ENCODE measurements at regions not wholly inside any gene's neighbourhood (a gene's known extent, or its start where the extent isn't known, plus 50 kb on each side); places are given as distances from the start of the nearest gene placed in this dataset.

DNA sequence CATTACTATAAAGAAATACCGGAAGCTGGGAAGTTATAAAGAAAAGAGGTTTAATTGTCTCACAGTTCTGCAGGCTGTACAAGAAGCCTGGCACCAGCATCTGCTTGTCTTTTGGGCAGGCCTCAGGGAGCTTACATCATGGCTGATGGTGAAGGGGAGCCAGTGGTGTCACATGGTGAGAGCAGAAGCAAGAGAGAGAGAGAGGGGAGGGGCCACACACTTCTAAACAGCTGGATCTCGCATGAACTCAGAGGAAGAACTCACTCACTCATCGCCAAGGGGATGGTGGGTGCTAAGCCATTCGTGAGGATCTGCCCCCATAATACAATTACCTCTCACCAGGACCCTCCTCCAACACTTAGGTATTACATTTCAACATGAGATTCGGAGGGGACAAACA is 51.8 kb upstream of the ANKRD34C start:
- DNase-seq (ENCODE audit: low spot score) = no peak

DNA sequence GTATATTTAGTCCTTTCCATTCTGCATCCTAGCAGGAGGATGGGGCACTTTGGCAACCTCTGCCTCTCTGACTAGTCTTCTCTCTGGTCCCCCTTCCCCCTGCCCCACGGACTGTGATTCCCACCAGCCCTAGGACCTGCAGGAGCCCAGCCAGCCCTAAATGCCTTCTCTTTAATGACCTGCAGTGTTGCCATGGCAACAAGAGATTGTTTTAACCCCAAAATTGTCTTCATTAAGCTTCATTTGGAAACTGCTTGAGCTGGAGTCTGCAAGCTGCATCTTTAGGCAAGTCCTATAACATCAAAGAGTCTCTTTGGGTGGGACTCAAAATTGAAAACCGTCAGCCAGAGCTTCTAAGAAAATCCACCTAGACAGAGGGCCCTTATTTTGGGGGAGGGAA is 59.7 kb upstream of the ANKRD34C start:
- DNase-seq (ENCODE audit: low spot score) = no peak

DNA sequence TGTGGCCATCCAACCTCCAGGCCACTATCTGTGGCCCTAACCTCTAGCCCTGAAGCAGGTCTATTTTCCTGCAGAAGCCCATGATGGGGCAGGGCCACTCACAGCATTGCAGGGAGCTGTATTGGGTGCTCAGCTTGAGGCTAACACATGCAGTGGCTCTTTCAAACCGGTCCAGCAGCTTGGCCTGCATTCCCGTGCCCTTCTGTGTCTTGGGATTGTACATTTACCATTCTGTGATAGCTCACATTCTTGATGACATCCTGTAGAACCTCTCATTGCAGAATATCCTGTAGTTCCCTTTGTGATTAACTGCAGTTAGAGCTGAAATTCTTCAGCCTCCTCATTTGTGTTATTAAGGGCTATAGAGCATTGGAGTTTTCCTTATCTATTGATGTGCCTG is 60.8 kb upstream of the ANKRD34C start:
- no peak for DNase-seq (ENCODE audit: low spot score)

DNA sequence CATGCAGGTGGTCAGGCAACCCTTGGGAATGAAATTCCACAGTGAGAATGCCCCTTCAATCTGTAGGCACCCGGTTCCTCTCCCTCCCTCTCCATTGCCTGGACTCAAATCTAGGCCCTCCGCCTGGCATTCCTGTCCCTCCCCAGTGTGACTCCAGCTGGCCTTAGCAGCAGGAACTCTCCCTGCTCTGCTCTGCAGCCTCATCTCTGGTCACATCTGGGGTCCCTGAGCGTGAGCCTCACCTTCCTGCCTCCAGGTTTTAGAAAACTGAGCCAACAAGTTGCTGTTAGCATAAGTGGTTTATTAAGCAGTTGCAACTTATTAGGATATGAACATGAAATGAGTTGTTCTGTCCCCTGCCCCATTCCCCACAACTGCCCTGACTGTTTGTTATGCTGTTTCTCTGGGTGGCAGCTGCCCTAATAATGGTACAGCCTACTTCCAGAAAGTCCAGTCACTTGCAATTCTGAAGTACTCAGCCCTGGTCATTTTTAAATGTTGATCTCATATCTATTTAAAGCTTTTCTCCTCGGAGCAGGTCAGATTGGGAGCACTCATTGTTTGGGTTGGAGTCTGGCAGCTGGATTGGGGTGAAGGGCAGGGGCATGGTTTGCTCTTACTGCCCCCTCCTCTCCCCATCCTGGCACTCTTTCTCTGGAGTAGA is 63.0 kb upstream of the ANKRD34C start:
- DNase-seq (ENCODE audit: low spot score) = no peak

DNA sequence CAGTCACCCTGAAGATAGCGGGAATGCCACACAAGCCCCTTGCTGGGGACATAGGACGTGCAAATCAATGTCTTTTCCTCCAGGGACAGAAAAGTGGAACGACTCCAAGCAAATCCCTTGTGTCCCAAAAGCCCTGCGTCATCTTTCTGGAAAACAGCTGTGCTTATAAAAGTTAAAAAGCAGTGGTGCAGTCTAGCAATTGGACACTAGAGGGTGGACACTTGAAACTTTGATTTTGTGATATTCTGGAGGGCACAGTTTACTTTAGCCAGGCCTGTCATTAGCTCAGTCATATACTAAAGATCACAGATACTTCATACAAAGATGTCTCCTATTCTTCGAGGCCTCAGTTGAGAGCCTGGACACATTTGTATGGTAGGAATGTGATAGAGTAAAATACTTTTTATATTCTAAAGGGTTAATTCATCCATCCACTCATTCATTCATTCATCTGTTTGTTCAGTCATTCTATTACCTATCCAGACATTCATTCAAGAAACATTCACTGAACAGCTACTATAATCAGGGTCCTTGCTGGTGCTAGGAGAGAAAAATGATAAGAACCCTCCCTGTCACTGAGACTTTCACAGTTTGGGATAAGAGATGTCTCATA is 63.8 kb upstream of the ANKRD34C start:
- no peak for DNase-seq (ENCODE audit: low spot score)

DNA sequence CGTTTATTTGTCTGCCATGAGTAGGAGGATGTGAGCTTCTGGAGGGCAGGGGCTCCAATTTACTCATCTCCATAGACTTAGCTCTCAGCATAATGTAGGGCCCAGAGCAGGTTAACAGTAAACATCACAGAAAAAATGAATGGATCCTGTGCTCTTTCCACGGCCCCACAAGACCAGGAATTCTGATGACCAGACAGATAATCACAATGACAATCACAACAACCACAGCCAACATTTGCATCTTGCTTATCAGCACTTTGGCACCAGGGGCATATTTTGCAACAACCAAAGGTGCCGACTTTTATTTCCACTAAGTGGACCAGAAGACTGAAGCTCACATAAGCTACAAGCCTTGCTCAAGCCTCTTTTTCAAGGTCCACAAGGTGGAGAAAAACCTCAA is 68.9 kb upstream of the ANKRD34C start:
- DNase-seq (ENCODE audit: low spot score) = no peak

DNA sequence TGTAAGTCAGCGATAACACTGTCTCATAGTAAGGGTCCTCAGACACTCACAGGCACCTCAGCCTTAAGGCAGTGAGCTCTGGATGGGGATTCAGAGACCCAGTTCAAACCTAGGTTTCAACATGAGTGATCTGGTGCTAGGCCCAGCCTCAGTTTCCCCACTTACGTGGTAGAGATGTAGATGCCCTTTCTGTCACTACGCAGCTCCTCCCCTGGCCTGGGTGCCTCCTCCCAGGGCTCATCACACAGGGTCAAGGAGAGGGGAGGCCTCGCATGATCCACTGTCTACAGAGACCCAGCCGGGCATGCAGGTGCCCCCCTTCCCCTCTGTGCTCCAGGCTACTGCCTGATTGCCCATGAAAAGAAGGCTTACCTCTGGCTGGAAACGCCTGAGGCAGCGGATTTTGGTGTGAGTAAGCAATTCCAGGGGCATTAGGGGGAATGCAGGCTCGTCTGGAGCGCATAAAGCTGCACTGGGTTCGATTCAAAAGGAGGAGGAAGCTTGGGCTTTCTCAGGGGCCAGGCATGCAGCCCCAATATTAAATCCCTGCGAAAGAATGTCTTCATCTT is 69.8 kb upstream of the ANKRD34C start:
- DNase-seq (ENCODE audit: low spot score) = no peak

DNA sequence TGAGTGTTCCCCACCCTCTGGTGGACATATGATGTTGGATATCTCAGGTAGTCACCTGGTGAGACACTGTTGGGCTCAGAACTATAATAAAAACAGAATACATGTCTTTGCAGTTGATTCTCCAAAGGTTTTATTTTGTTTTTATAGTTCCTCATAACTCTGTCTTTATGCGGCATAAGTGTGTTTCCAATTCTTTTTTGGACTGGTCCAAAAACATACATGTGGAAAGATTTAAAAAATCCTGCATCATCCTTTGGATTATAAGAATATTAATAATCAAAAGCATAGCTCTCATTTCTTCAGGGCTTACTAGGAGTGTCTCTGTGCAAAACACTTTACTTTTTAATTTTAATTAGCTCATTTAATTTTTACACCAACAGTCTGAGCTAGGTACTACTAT is 71.0 kb upstream of the ANKRD34C start:
- no peak for DNase-seq (ENCODE audit: low spot score)

DNA sequence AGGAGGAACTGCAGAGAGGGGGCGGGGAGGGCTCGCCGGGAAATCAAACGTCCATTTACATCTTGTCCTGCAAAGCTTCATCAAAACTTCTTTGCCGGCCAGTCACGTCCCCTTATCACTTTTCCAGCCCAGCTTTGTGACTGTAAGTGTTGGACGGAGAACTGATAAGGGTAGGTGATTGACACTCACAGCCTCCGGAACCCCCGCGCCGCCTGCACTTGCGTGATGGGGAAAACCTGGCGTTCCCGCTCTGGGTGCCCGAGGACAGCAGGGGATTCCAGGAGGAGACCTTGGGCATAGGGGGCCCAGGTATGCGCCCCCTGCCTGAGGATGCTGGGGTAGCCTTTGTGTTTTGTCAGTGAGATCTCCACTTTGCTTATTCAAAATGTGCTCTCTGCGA is 72.8 kb upstream of the ANKRD34C start:
- DNase-seq (ENCODE audit: low spot score) = no peak

DNA sequence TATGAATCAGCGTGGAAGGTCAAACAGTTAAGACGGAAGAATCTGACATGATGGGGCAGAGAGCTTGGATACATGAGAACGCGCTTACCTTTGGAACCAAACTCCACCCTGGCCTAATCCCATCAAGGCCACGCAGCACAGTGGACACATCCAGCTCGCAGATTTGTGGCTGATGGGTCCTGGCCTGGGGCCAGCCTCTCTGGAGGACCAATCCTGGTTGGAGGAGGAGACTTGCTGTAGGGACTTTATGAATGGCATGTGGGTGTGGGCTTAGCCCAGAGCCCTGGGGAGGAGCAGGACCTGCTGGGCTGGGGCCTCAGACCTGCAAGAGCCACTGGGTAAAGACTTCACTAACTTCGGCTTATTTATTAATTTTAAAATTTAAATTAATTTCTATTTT is 73.4 kb upstream of the ANKRD34C start:
- DNase-seq (ENCODE audit: low spot score) = no peak

DNA sequence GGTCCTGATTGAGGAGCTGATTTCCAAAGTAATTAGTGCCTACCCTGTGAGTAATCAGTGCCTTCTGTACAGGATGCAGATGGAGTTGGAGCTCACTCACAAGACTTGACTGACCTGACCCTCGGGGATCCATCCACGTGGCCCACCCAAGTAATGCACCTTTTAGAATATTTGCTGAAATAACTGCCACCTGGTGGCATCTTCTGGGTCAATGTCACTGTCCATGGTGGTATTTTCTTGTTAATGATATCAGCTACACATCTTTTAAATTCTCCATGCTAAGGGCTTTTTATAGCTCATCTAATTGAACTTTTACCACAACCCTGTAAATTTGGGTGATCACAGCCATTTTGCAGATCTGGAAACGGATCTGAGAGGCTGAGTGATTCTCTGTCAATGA is 74.3 kb upstream of the ANKRD34C start:
- DNase-seq (ENCODE audit: low spot score) = no peak

DNA sequence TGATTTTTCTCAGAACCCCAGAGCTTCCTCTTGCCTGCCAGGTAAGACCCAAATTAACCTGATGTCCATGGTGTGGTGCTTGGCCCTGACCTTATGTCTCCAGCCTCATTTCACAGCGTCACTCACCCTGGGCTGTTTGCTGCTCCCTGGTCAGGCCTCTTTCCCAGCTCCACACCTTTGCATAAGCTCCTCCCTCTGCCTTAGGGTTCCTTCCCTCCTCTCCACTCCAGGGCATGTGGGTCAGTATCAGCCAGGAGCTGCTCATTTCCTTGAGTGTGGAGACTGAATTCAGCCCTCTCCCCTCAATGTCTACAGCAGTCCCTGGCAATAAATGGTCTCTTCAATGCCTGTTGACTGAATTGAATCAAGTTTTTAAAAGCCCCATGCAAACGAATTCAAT is 75.6 kb upstream of the ANKRD34C start:
- no peak for DNase-seq (ENCODE audit: low spot score)

DNA sequence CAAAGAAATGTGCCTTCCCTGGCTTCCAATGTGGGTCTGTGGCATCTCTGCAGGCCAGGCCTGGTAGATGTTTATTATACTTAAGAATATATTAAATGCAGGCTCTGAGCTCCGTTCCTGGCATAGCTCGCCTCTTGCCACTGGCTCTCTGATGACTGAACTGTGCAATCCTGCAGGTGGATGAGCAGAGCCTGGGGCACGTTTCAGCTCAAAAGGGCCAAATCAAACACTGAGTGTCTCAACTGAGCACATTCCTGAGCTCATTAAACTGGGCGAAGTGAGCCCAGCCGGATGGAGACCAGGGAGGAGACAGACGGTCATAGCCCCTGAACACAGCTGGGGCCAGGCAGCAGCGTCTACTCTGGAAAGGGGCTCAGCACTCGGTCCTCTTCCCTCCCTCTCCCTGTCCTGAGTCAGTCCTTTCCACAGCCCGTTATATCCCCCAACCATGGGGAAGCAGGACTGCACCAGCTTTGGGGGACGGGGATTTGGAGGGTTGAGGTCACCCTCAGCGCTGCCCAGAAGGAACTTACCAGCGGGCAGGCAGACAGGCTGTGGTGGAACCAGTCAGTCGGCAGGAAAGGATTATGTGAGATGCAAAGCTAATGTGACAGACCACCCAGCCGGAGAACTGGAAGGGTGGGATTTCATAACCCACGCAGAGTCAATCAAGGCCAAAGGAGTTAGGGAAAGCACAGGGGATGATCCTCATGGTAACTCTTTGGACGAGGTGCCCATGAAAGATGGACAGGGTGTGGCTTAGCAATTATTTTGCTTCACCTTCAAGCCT is 77.4 kb upstream of the ANKRD34C start:
- DNase-seq (ENCODE audit: low spot score) = no peak

DNA sequence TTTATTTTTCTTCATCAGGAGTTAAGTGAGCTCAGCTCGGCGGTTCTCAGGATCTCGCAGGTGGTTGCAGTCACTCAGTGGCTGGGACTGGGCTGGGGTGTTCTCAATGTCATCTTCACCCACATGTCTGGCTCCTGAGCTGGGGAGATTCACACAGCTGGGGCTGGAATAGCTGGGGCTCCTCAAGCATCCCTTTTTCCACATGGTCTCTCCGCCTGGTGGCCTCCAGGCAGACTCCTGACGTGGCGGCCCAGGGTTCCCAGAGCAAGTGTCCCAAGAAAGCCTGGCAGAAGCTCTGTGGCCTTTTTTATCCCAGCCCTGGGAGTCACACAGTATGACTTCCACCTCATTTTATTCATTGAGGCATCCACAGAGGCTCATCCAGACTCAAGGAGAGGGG is 84.1 kb upstream of the ANKRD34C start:
- no peak for DNase-seq (ENCODE audit: low spot score)

DNA sequence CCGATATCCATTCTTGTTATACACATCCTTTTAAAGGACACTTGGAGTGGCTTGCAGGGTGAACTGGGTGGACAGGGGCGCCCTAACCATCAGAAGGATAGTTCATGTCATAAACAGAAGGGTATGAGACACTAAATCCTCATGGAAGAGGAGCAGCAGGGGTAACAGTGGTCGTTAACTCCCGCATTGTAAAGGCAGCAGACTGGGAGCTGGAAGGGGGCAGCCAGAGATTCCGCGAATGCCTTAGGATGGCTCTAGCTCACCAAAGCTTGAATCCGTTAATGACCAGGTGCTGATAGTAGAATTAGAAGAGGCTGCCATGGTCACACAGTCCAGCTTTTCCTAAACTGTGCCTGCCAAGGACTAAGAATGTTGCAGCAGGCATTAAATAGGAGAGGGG is 85.2 kb upstream of the ANKRD34C start:
- no peak for DNase-seq (ENCODE audit: low spot score)

DNA sequence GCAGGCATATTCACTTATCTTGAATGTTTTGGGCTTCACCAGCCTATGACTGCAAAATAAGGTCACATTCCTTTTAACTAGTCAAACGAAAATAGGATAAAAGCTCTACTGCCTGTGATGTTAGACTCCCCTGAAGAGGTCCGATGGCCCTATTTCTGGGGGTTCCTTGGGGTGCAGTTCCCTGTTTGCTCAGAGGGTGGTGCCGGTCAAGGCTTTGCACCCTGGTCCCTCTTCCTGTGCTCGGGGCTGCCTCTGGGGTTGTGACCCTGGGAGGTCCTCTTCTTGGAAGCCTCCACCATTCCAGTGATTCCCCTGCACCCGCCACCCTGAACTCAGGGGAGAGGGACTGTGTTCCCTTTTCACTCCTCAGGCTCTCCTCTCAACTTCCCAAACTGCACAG is 86.7 kb upstream of the ANKRD34C start:
- no peak for DNase-seq (ENCODE audit: low spot score)

DNA sequence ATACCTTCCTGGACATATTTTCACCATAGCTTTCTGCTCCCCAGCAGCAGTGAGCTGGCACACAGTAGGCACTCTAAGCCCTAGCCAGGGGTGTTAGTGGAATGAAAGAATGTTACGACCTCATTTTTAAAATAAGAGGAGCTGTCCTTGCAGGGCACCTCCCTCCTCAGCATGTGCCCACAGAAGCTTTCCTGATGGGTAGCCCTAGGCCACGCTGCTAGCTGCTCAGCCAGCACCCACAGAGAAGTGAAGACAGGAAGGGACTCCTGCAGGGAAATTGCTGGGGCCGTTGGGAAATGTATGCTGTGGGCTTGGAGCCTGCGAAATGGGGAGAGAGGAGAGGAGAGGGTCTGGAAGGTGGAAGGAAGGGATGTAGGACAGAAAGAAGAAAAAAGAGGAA is 87.3 kb upstream of the ANKRD34C start:
- DNase-seq (ENCODE audit: low spot score) = no peak

DNA sequence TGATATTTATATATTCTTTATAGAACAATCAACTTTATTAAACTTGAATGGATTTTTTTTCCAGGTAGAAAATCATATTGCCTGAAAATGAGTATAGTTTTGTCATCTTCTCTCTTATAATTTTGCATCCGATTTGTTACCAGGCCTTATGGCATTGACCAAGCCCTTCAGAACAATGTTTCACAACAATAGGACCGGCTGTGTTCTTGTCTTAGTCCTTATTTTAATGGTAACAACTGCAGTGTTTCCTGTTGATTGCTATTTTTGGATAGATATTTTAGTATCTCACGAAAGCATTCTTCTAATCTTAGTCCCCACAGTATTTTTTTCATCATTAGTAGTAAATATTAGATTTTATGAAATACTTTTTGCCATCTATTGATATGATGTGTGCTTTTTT is 88.1 kb upstream of the ANKRD34C start:
- DNase-seq (ENCODE audit: low spot score) = no peak

DNA sequence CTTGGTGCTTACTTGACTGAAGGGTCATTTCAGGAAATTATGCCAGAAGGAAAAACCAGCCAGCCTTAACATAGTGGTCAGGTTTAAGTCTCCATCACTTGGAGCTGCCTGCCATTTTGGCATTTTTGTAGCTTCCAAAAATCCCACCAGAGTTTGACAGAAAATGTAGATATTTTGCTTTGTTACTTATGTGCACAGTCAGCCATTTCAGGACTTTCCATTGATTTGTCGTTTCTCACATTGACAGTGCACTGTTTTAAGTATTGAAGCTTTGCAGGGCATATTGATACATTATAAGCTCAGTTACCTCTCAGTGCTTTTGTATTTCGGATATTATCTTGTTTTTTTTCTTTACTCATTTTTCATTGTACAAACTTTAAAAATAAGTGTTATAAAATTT is 89.0 kb upstream of the ANKRD34C start:
- DNase-seq (ENCODE audit: low spot score) = no peak

DNA sequence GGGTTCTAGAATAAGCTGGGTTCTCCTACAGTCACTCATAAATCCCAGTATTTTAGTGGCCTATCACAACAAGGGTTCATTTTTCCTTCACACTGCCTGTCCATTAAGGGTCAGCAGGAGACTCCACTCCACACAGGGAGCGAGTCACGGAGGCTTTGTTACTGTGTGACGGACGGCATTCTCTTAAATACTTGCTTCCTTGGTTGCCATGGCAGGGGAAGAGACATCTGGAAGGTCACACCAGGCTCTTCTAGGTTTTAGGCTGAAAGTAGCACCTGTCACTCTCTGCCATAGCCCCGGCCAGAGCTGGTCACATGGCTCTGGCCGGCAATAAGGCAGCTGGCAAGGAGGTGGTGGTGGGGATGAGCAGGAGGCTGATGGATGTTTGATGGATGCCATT is 89.4 kb upstream of the ANKRD34C start:
- DNase-seq (ENCODE audit: low spot score) = no peak

DNA sequence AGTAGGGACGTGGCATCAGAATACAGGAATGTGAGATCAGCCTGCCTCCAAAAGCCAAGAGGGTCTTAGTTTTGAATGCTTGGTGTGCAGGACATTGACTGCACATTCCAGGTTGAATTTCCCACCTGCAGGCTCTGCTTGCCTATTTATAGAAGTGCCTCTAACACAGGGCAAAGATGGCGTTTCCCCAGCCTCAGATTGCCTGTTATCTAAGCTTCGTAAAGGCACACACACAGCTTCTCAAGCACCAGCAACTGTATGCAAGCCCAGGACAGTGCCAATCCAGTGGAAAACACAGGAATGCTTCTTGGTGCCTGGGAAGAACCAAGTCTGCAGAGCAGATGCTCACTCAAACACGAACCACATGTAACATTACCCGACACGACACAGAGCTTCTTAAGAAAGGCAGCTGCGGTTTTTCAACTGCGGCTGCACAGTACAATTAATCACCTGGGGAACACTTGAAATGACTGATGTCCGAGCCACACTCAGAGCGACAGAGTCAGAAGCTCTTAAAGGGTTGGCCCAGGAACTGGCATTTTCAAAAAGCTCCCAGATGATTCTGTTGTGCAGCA is 90.0 kb upstream of the ANKRD34C start:
- no peak for DNase-seq (ENCODE audit: low spot score)

DNA sequence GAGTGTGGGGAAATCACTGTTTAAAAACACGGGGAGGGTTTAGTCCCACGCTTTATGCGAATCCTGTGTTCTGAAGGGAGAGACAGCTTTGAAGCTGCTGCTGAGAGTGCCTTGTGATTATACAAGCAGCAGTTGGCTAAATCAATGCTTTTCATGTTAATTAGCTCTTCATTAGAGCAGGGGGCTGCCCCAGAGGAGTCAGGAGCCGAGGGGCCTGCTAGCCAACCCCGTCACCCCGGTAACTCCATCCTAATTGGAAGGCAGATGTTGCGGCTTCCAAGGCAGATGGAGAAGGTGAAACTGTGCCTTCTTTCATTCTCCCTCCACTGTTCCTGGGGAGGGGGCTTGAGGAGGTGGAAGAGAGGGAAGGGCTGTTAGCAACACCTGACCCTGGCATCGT is 92.4 kb upstream of the ANKRD34C start:
- DNase-seq (ENCODE audit: low spot score) = peak; percentile 28

DNA sequence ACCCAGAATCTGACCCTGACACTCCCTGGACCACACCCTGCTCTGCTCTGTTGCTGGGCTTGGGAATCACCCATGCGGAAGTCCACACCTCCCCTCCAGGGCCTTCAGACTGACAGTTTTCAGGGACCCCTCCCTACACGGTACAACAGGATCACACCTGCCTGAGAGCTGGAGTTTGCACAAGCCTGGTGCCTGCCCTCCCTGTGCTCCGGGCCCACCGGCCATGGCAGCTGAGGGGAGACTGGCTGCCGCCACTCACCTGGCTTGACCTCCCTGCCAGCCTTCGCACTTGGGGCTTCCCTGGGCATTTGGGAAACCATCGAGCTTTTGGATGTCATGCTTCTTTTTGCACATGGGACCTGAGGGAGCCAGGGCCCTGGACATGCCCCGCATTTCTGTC is 95.9 kb upstream of the ANKRD34C start:
- no peak for DNase-seq (ENCODE audit: low spot score)

Measured in cerebellar cortex (tissue), 1 donor.